Adrenal gland (tissue), 9 donors: ENCODE measurements at regions not wholly inside any gene's neighbourhood (a gene's known extent, or its start where the extent isn't known, plus 50 kb on each side); places are given as distances from the start of the nearest gene placed in this dataset.
"Not testable (repeated sequence)": the region's sequence is repeated elsewhere in the genome, so short reads cannot be mapped to it uniquely, and the experiment has no call there.

Experiments used
- DNase-seq, 7 donors: peaks; one replicate each; pipeline ENCODE4 v3.0.0-alpha.2; 2019 to 2020
- H3K27ac ChIP-seq, 5 donors: fragments of 200-600 bp; sonication (generic) in 4 of 5; 1 replicate in 3 of 5; 2 replicates in 2 of 5; pipeline versions ENCODE4 v1.5.1 to v1.8.0; 2016 to 2020; ENCODE audit warnings: mild to moderate bottlenecking in 1 of 5
- H3K27me3 ChIP-seq: fragments of 200-600 bp; 2 replicates; pipeline ENCODE4 v1.8.0; 2021
- H3K36me3 ChIP-seq, 2 donors: fragments of 200-600 bp; replicated peaks in 1 of 2; 1 replicate in 1 of 2; 2 replicates in 1 of 2; pipeline versions ENCODE4 v1.5.1 to v1.8.0; 2018 to 2022
- H3K4me1 ChIP-seq, 2 donors: fragments of 200-600 bp; replicated peaks in 1 of 2; 1 replicate in 1 of 2; 2 replicates in 1 of 2; pipeline versions ENCODE4 v1.5.1 to v1.8.0; 2018 to 2021
- H3K4me3 ChIP-seq, 4 donors: fragments of 200-600 bp; sonication (generic) in 3 of 4; one replicate each; pipeline ENCODE4 v1.5.1; 2016 to 2018
- H3K9me3 ChIP-seq, 3 donors: fragments of 200-600 bp; sonication (generic) in 1 of 3; replicated peaks in 1 of 3; 1 replicate in 2 of 3; 2 replicates in 1 of 3; pipeline versions ENCODE4 v1.5.1 to v1.8.0; 2016 to 2021
- POLR2A ChIP-seq, 2 donors: fragments of 450-650 bp; IDR thresholded peaks; one replicate each; pipeline ENCODE4 v1.6.1; 2017; ENCODE audit warnings: antibody characterized with exemption in 2 of 2, mild to moderate bottlenecking in 2 of 2, moderate library complexity in 1 of 2
- WGBS, 4 donors: extraction: QIAGEN DNeasy Blood & Tissue Kit in 2 of 4; methylation state at CpG; one replicate each; pipeline versions ENCODE4 v1.1.5 to v1.1.7; 2013 to 2017; 5-methylcytosine and 5-hydroxymethylcytosine counted together
- intact Hi-C, 2 donors: fragments of 100-400 bp; cut with DNase I; formaldehyde crosslinking; loops; one replicate each; pipeline versions ENCODE4 v1.14.1 to v1.15.0; 2022 to 2023
- TF ChIP-seq, protein P1 (sequence below), 6 experiments: fragments of 450-650 bp in 4 of 6; fragments of 200-600 bp in 2 of 6; sonication (generic) in 1 of 6; IDR thresholded peaks; 1 replicate in 5 of 6; 2 replicates in 1 of 6; pipeline versions ENCODE4 v1.5.1 to v1.8.0; 2016 to 2021; ENCODE audit warnings: antibody characterized with exemption in 6 of 6, mild to moderate bottlenecking in 2 of 6, moderate library complexity in 1 of 6
- donor health status: healthy with polysubstance abuse.
- donor health status: Bipolar disorder and iron deficiency.
- donor health status: DM: yes; HTN: yes; CAD: no.
- donor health status: DM: no; HTN: no; CAD: no.
- donor health status: DM: no; HTN: no; CAD: no.

DNA sequence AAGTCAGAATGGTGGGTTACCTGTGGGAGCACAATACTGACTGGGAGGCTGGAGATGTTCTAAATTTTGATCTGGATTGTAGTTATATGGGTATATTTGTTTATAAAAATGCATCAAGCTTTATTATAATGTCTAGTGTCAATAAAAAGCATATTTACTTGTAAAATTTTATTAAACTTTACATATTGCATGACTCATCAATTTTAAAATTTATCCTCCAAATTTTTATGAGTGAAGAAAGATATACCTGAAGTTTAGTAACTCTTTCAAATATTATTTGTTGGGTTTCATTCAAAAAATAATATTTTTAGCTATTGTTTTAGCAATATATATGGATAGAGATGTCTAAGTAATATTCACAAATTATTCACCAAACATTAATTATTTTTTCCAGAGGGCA, 103.0 kb downstream of the ANXA5 start:
- Histone ChIP-seq H3K9me3 (no peaks in the 10 kb centered on the region), H3K4me3 (no peak overlapping the region), H3K36me3 (no peaks in the 10 kb centered on the region), H3K27me3 (no peaks in the 10 kb centered on the region), H3K27ac (no peak overlapping the region), H3K4me1 (no peaks in the 10 kb centered on the region)
- no peak for TF ChIP-seq POLR2A (IDR thresholded peaks at IDR 0.05)
- TF ChIP-seq, protein P1, sequence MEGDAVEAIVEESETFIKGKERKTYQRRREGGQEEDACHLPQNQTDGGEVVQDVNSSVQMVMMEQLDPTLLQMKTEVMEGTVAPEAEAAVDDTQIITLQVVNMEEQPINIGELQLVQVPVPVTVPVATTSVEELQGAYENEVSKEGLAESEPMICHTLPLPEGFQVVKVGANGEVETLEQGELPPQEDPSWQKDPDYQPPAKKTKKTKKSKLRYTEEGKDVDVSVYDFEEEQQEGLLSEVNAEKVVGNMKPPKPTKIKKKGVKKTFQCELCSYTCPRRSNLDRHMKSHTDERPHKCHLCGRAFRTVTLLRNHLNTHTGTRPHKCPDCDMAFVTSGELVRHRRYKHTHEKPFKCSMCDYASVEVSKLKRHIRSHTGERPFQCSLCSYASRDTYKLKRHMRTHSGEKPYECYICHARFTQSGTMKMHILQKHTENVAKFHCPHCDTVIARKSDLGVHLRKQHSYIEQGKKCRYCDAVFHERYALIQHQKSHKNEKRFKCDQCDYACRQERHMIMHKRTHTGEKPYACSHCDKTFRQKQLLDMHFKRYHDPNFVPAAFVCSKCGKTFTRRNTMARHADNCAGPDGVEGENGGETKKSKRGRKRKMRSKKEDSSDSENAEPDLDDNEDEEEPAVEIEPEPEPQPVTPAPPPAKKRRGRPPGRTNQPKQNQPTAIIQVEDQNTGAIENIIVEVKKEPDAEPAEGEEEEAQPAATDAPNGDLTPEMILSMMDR (IDR thresholded peaks at IDR 0.05) = no peak
- no peak for DNase-seq
- intact Hi-C loops = no loop called here

DNA sequence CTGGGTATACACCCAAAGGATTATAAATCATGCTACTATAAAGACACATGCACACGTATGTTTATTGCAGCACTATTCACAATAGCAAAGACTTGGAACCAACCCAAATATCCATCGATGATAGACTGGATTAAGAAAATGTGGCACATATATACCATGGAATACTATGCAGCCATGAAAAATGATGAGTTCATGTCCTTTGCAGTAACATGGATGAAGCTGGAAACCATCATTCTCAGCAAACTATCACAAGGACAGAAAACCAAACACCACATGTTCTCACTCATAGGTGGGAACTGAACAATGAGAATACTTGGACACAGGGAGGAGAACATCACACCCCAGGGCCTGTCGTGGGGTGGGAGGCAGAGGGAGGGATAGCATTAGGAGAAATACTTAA, 104.5 kb downstream of the ANXA5 start:
- H3K36me3 ChIP-seq, H3K9me3 ChIP-seq, DNase-seq, H3K4me1 ChIP-seq, intact Hi-C loops, H3K27ac ChIP-seq, H3K27me3 ChIP-seq, H3K4me3 ChIP-seq: not testable (repeated sequence)
- 60 to 88% (median 73%) methylated on average over 2 to 3 of the region's 3 CpGs for WGBS, 4 donors

DNA sequence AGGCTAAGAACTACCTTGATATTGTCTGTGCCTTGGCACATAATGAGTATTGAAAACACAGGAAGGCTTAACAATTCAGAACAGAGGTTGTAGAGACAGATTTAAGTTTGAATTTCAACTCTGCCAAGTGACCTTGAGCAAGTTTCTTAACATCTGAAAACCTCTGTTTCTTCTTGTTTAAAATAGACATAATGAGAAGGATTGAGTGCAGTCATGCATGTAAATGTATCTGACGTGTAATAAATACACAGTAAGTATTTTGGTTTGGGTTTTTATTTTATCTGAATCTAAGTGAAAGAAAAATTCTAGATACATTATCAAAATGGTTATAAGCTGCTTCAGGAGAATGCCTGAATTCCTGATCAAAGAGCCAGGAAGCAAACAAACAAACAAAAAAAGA, 111.9 kb downstream of the ANXA5 start:
- intact Hi-C loops = no loop called here
- H3K27me3 ChIP-seq = no peaks in the 10 kb centered on the region
- no peaks in the 10 kb centered on the region for H3K4me1 ChIP-seq
- H3K36me3 ChIP-seq = no peaks in the 10 kb centered on the region
- no peaks in the 10 kb centered on the region for H3K9me3 ChIP-seq
- H3K4me3 ChIP-seq = no peak overlapping the region
- H3K27ac ChIP-seq = no peak overlapping the region
- TF ChIP-seq POLR2A (IDR thresholded peaks at IDR 0.05) = no peak
- TF ChIP-seq, protein P1 (IDR thresholded peaks at IDR 0.05) = no peak
- WGBS, 4 donors = 54 to 66% (median 61%) methylated on average over 1 of the region's 1 CpG
- DNase-seq = no peak

DNA sequence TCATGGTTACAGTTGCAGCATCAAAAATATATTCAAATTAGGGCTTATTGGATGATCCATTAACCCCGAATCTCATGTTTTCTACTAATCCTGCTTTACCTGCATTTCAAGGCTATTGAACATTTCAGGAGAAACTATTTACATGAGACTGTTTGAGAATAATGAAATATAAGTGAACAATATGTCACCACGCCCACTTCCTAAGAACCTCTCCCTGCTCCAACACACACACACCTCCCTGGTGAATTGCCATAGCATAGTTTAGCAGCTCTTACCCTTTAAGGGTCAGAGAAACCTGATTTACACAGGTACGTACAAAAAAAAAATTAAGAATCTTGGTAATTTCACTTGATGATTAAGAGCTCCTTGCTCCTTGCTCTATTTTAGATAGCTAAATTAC, 113.4 kb downstream of the ANXA5 start:
- Histone ChIP-seq H3K27ac (no peak overlapping the region), H3K27me3 (no peaks in the 10 kb centered on the region), H3K4me1 (no peaks in the 10 kb centered on the region), H3K4me3 (no peak overlapping the region), H3K36me3 (no peaks in the 10 kb centered on the region), H3K9me3 (no peaks in the 10 kb centered on the region)
- intact Hi-C loops = no loop called here
- 86 to 94% (median 91%) methylated on average over 3 of the region's 3 CpGs for WGBS, 4 donors
- DNase-seq = no peak
- TF ChIP-seq, protein P1 (IDR thresholded peaks at IDR 0.05) = no peak
- TF ChIP-seq POLR2A (IDR thresholded peaks at IDR 0.05) = no peak

DNA sequence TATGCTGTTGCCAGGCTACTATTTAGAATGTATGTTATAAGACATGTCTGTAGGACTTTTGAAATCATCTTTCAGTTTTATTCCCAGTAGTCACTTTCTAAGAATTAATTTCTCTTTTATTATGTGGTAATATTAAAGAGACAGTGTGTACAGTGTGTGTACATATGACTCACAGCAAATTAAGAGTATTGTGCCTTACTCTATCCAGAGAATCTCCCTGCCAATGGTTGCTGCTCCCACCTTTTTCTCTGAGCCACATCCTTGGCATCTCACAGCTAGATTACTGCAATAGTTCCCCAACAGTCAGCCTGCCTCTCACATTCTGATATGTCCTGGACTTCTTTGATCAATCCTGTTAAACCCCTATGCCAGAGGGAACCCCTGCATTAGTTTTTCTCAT, 114.5 kb downstream of the ANXA5 start:
- intact Hi-C loops = no loop called here
- TF ChIP-seq, protein P1 (IDR thresholded peaks at IDR 0.05) = no peak
- TF ChIP-seq POLR2A (IDR thresholded peaks at IDR 0.05) = no peak
- H3K27ac ChIP-seq = no peak overlapping the region

DNA sequence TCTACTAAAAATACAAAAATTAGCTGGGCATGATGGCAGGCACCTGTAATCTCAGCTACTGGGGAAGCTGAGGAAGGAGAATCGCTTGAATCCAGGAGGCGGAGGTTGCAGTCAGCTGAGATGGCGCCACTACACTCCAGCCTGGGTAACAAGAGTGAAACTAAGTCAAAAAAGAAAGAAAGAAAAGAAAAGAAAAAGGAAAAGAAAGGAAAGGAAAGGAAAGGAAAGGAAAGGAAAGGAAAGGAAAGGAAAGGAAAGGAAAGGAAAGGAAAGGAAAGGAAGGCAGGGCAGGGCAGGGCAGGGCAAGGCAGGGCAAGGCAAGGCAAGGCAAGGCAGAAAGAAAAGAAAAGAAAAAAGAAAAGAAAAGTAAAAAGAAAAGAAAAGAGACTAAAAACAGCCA, 121.4 kb downstream of the ANXA5 start:
- DNase-seq, H3K27me3 ChIP-seq, H3K4me3 ChIP-seq, H3K4me1 ChIP-seq, H3K9me3 ChIP-seq, intact Hi-C loops, H3K36me3 ChIP-seq, H3K27ac ChIP-seq: not testable (repeated sequence)
- WGBS, 4 donors = 93 to 100% (median 99%) methylated on average over 3 of the region's 3 CpGs

More for the DNA sequence above, 114.5 kb downstream of the ANXA5 start:
- Histone ChIP-seq H3K36me3 (no peaks in the 10 kb centered on the region), H3K27me3 (no peaks in the 10 kb centered on the region), H3K4me1 (no peaks in the 10 kb centered on the region), H3K9me3 (no peaks in the 10 kb centered on the region), H3K4me3 (no peak overlapping the region)
- no peak for DNase-seq
